ES-I3 (cell line): ENCODE measurements at regions not wholly inside any gene's neighbourhood (a gene's known extent, or its start where the extent isn't known, plus 50 kb on each side); places are given as distances from the start of the nearest gene placed in this dataset.

Experiments
- H3K36me3 ChIP-seq: 2 replicates; pipeline ENCODE4 v1.6.1; 2013; ENCODE audit warnings: mild to moderate bottlenecking, low read length, control low read depth, moderate library complexity; ENCODE audit not compliant: insufficient read depth
- H3K4me1 ChIP-seq: 2 replicates; pipeline ENCODE4 v1.6.1; 2013; ENCODE audit warnings: mild to moderate bottlenecking, control low read depth, low read length; ENCODE audit not compliant: insufficient read depth
- H3K9ac ChIP-seq: 2 replicates; pipeline ENCODE4 v1.6.1; 2013; ENCODE audit warnings: low read depth, mild to moderate bottlenecking, low read length, moderate library complexity
- H3K9me3 ChIP-seq: 2 replicates; pipeline ENCODE4 v1.6.1; 2013; ENCODE audit warnings: mild to moderate bottlenecking, low read length, moderate library complexity; ENCODE audit not compliant: control insufficient read depth, insufficient read depth

- no peaks in the 10 kb centered on the region for H3K36me3 ChIP-seq
- H3K4me1 ChIP-seq = no peaks in the 10 kb centered on the region
- H3K9me3 ChIP-seq = 0 out of 2 replicates have a peak, but pooled peaks cover 3% of the 10 kb centered on the region
- H3K9ac ChIP-seq = no peak overlapping the region
Measured at GRCh38 chr5:67311208-67311607, 114.6 kb upstream of the CD180 start.

GRCh38 chr5:67310740-67311139, 114.1 kb upstream of the CD180 start:
- H3K36me3 ChIP-seq = no peaks in the 10 kb centered on the region
- no peak overlapping the region for H3K9ac ChIP-seq
- no peaks in the 10 kb centered on the region for H3K4me1 ChIP-seq
- H3K9me3 ChIP-seq = 0 out of 2 replicates have a peak, but pooled peaks cover 3% of the 10 kb centered on the region

GRCh38 chr5:67310169-67310568, 113.6 kb upstream of the CD180 start:
- 0 out of 2 replicates have a peak, but pooled peaks cover 3% of the 10 kb centered on the region for H3K9me3 ChIP-seq
- H3K36me3 ChIP-seq = no peaks in the 10 kb centered on the region
- H3K4me1 ChIP-seq = no peaks in the 10 kb centered on the region
- no peak overlapping the region for H3K9ac ChIP-seq

- H3K4me1 ChIP-seq = no peaks in the 10 kb centered on the region
- no peaks in the 10 kb centered on the region for H3K9me3 ChIP-seq
- H3K9ac ChIP-seq = no peak overlapping the region
- no peaks in the 10 kb centered on the region for H3K36me3 ChIP-seq
Measured at GRCh38 chr5:67308988-67309688, 112.5 kb upstream of the CD180 start.

- no peak overlapping the region for H3K9ac ChIP-seq
- H3K9me3 ChIP-seq = no peaks in the 10 kb centered on the region
- H3K4me1 ChIP-seq = no peaks in the 10 kb centered on the region
- H3K36me3 ChIP-seq = no peaks in the 10 kb centered on the region
Measured at GRCh38 chr5:67306965-67307607, 110.5 kb upstream of the CD180 start.

- Histone ChIP-seq H3K4me1 (peaks cover 5% of the 10 kb centered on the region; the same call in 1 of the 2 replicates), H3K9ac (no peak overlapping the region), H3K9me3 (no peaks in the 10 kb centered on the region), H3K36me3 (no peaks in the 10 kb centered on the region)
Measured at GRCh38 chr5:67305913-67306710, 109.5 kb upstream of the CD180 start.

- H3K9me3 ChIP-seq = no peaks in the 10 kb centered on the region
- H3K4me1 ChIP-seq = peaks cover 9% of the 10 kb centered on the region; the same call in 1 of the 2 replicates
- no peaks in the 10 kb centered on the region for H3K36me3 ChIP-seq
- H3K9ac ChIP-seq = no peak overlapping the region
Measured at GRCh38 chr5:67305401-67305800, 108.8 kb upstream of the CD180 start.

- Histone ChIP-seq H3K9me3 (no peaks in the 10 kb centered on the region), H3K4me1 (peaks cover 9% of the 10 kb centered on the region; the same call in 1 of the 2 replicates), H3K9ac (no peak overlapping the region), H3K36me3 (no peaks in the 10 kb centered on the region)
Measured at GRCh38 chr5:67303356-67303755, 106.8 kb upstream of the CD180 start.

- Histone ChIP-seq H3K36me3 (no peaks in the 10 kb centered on the region), H3K4me1 (peaks cover 9% of the 10 kb centered on the region; the same call in 1 of the 2 replicates), H3K9me3 (no peaks in the 10 kb centered on the region), H3K9ac (no peak overlapping the region)
Measured at GRCh38 chr5:67301285-67301903, 104.8 kb upstream of the CD180 start.

GRCh38 chr5:67300326-67300725, 103.7 kb upstream of the CD180 start:
- no peaks in the 10 kb centered on the region for H3K36me3 ChIP-seq
- H3K4me1 ChIP-seq = peaks cover 9% of the 10 kb centered on the region; the same call in 1 of the 2 replicates
- no peaks in the 10 kb centered on the region for H3K9me3 ChIP-seq
- H3K9ac ChIP-seq = no peak overlapping the region

- H3K9ac ChIP-seq = no peak overlapping the region
- no peaks in the 10 kb centered on the region for H3K9me3 ChIP-seq
- H3K36me3 ChIP-seq = no peaks in the 10 kb centered on the region
- H3K4me1 ChIP-seq = peaks cover 9% of the 10 kb centered on the region; the same call in 1 of the 2 replicates
Measured at GRCh38 chr5:67299231-67299735, 102.7 kb upstream of the CD180 start.

GRCh38 chr5:67297802-67298532, 101.4 kb upstream of the CD180 start:
- Histone ChIP-seq H3K36me3 (no peaks in the 10 kb centered on the region), H3K9ac (no peak overlapping the region), H3K4me1 (peaks cover 9% of the 10 kb centered on the region; the same call in 1 of the 2 replicates), H3K9me3 (no peaks in the 10 kb centered on the region)

GRCh38 chr5:67297376-67297775, 100.8 kb upstream of the CD180 start:
- no peaks in the 10 kb centered on the region for H3K9me3 ChIP-seq
- no peaks in the 10 kb centered on the region for H3K36me3 ChIP-seq
- peaks cover 9% of the 10 kb centered on the region; the same call in 1 of the 2 replicates for H3K4me1 ChIP-seq
- no peak overlapping the region for H3K9ac ChIP-seq
